ENCODE measurements at regions not wholly inside any gene's neighbourhood (a gene's known extent, or its start where the extent isn't known, plus 50 kb on each side); places are given as distances from the start of the nearest gene placed in this dataset.

GRCh38 chr20:39829661-39830060, 859.4 kb downstream of the MAFB start:
- DNase-seq (ENCODE audit: low read depth): no peak

- no peak for DNase-seq (ENCODE audit: low read depth)
Observed at GRCh38 chr20:39829256-39829655, 859.8 kb downstream of the MAFB start.

GRCh38 chr20:39825950-39826349, 863.1 kb downstream of the MAFB start:
- DNase-seq (ENCODE audit: low read depth): no peak

- no peak for DNase-seq (ENCODE audit: low read depth)
Observed at GRCh38 chr20:39825524-39825923, 863.4 kb downstream of the DHX35 start.

GRCh38 chr20:39823224-39823623, 861.1 kb downstream of the DHX35 start:
- DNase-seq (ENCODE audit: low read depth): no peak

- DNase-seq (ENCODE audit: low read depth): no peak
Observed at GRCh38 chr20:39822667-39823066, 860.5 kb downstream of the DHX35 start.

- DNase-seq (ENCODE audit: low read depth): no peak
Observed at GRCh38 chr20:39813190-39813829, 851.2 kb downstream of the DHX35 start.

GRCh38 chr20:39812116-39812515, 850.0 kb downstream of the DHX35 start:
- no peak for DNase-seq (ENCODE audit: low read depth)

GRCh38 chr20:39810309-39810708, 848.2 kb downstream of the DHX35 start:
- no peak for DNase-seq (ENCODE audit: low read depth)

- DNase-seq (ENCODE audit: low read depth): no peak
Observed at GRCh38 chr20:39808613-39809012, 846.5 kb downstream of the DHX35 start.

GRCh38 chr20:39800548-39800947, 838.4 kb downstream of the DHX35 start:
- DNase-seq (ENCODE audit: low read depth): no peak

GRCh38 chr20:39800111-39800510, 838.0 kb downstream of the DHX35 start:
- no peak for DNase-seq (ENCODE audit: low read depth)

- DNase-seq (ENCODE audit: low read depth): no peak
Observed at GRCh38 chr20:39799366-39799965, 837.3 kb downstream of the DHX35 start.

- DNase-seq (ENCODE audit: low read depth): no peak
Observed at GRCh38 chr20:39795401-39796272, 833.5 kb downstream of the DHX35 start.

GRCh38 chr20:39792334-39792733, 830.2 kb downstream of the DHX35 start:
- no peak for DNase-seq (ENCODE audit: low read depth)

- DNase-seq (ENCODE audit: low read depth): no peak
Observed at GRCh38 chr20:39789411-39789810, 827.3 kb downstream of the DHX35 start.

GRCh38 chr20:39785252-39785917, 823.2 kb downstream of the DHX35 start:
- no peak for DNase-seq (ENCODE audit: low read depth)

GRCh38 chr20:39784693-39785092, 822.5 kb downstream of the DHX35 start:
- no peak for DNase-seq (ENCODE audit: low read depth)

- DNase-seq (ENCODE audit: low read depth): no peak
Observed at GRCh38 chr20:39778847-39779604, 816.9 kb downstream of the DHX35 start.

- DNase-seq (ENCODE audit: low read depth): no peak
Observed at GRCh38 chr20:39778431-39778830, 816.3 kb downstream of the DHX35 start.

GRCh38 chr20:39777610-39778009, 815.5 kb downstream of the DHX35 start:
- no peak for DNase-seq (ENCODE audit: low read depth)

GRCh38 chr20:39775110-39775509, 813.0 kb downstream of the DHX35 start:
- no peak for DNase-seq (ENCODE audit: low read depth)

All from CMK (cell line).